SK-N-SH (cell line): ENCODE measurements at regions not wholly inside any gene's neighbourhood (a gene's known extent, or its start where the extent isn't known, plus 50 kb on each side); places are given as distances from the start of the nearest gene placed in this dataset.

Source experiments
- CTCF ChIA-PET: fragments of 300-600, 350-600 bp; formaldehyde crosslinking; extraction: SDS; loops from one replicate; lab custom pipeline; 2021; lab: Yijun Ruan, JAX
- POLR2A ChIA-PET: fragments of 350-600 bp; sonication (Branson Sonifier 250); formaldehyde crosslinking; extraction: SDS; loops from one replicate; lab custom pipeline; 2020; ENCODE audit warnings: antibody characterized with exemption, inconsistent platforms; lab: Yijun Ruan, JAX
- DNase-seq: peaks from one replicate; pipeline ENCODE4 v3.0.0; 2012
- H2AFZ ChIP-seq: fragments of 200-600 bp; sonication (generic); 2 replicates; pipeline ENCODE4 v1.8.1; 2016; ENCODE audit warnings: antibody characterized with exemption, mild to moderate bottlenecking, low read depth
- H3F3A ChIP-seq: fragments of 200-600 bp; sonication (generic); replicated peaks from 2 replicates; pipeline ENCODE3; 2016; ENCODE audit warnings: antibody characterized with exemption, mild to moderate bottlenecking; ENCODE audit not compliant: insufficient read depth
- H3K27ac ChIP-seq, 2 experiments: fragments of 200-500 bp in 1 of 2; fragments of 200-600 bp in 1 of 2; sonication (Bioruptor generic) in 1 of 2; sonication (generic), shearing (Covaris generic) in 1 of 2; 2 replicates each; pipeline versions ENCODE4 v1.5.1 to v1.6.1; 2014 to 2016; ENCODE audit warnings: low read depth in 2 of 2, inconsistent platforms in 1 of 2, low read length in 1 of 2, mild to moderate bottlenecking in 1 of 2, mixed read lengths in 1 of 2
- H3K27me3 ChIP-seq: fragments of 200-600 bp; sonication (generic), shearing (Covaris generic); 2 replicates; pipeline ENCODE4 v1.6.1; 2016; ENCODE audit warnings: mixed run types; ENCODE audit not compliant: insufficient read depth
- H3K36me3 ChIP-seq, 2 experiments: fragments of 200-500 bp in 1 of 2; fragments of 200-600 bp in 1 of 2; sonication (Bioruptor generic) in 1 of 2; sonication (generic) in 1 of 2; replicated peaks in 1 of 2; 2 replicates each; pipeline versions ENCODE3 to v1.5.1; 2014 to 2016; ENCODE audit warnings: low read length in 1 of 2, mild to moderate bottlenecking in 1 of 2; ENCODE audit not compliant: insufficient read depth in 2 of 2, control insufficient read depth in 1 of 2
- H3K4me1 ChIP-seq, 2 experiments: fragments of 200-500 bp in 1 of 2; fragments of 200-600 bp in 1 of 2; sonication (Bioruptor generic) in 1 of 2; sonication (generic), shearing (Covaris generic) in 1 of 2; 2 replicates each; pipeline versions ENCODE4 v1.5.1 to v1.6.1; 2014 to 2016; ENCODE audit warnings: low read depth in 1 of 2, low read length in 1 of 2, mixed run types in 1 of 2; ENCODE audit not compliant: insufficient read depth in 2 of 2, control insufficient read depth in 1 of 2
- H3K4me2 ChIP-seq: fragments of 200-600 bp; sonication (generic), shearing (Covaris generic); 2 replicates; pipeline ENCODE4 v1.6.1; 2017; ENCODE audit warnings: mixed run types
- H3K4me3 ChIP-seq, 2 experiments: fragments of 200-500 bp in 1 of 2; fragments of 200-600 bp in 1 of 2; sonication (Bioruptor generic) in 1 of 2; sonication (generic), shearing (Covaris generic) in 1 of 2; 2 replicates each; pipeline versions ENCODE4 v1.5.1 to v1.8.1; 2014 to 2016; ENCODE audit warnings: low read depth in 2 of 2, inconsistent platforms in 1 of 2, low read length in 1 of 2, mild to moderate bottlenecking in 1 of 2, mixed read lengths in 1 of 2, moderate library complexity in 1 of 2
- H3K79me2 ChIP-seq: fragments of 200-600 bp; sonication (generic); 2 replicates; pipeline ENCODE4 v1.8.1; 2017; ENCODE audit warnings: mild to moderate bottlenecking; ENCODE audit not compliant: insufficient read depth
- H3K9ac ChIP-seq: fragments of 200-600 bp; sonication (generic); 2 replicates; pipeline ENCODE4 v1.6.1; 2017; ENCODE audit warnings: mixed run types
- H3K9me2 ChIP-seq: fragments of 200-600 bp; sonication (generic); 2 replicates; pipeline ENCODE4 v1.6.1; 2017; ENCODE audit warnings: mixed run types
- H3K9me3 ChIP-seq: fragments of 200-600 bp; sonication (generic); 2 replicates; pipeline ENCODE4 v1.6.1; 2017; ENCODE audit warnings: mixed run types, mild to moderate bottlenecking, moderate library complexity
- H4K20me1 ChIP-seq: fragments of 200-600 bp; sonication (generic); 2 replicates; pipeline ENCODE4 v1.6.1; 2017; ENCODE audit warnings: mild to moderate bottlenecking, mixed run types; ENCODE audit not compliant: insufficient read depth
- CHD2 ChIP-seq: fragments of 150-350 bp; IDR thresholded peaks from 2 replicates; pipeline ENCODE4 v1.6.1; 2018; ENCODE audit warnings: low read length; ENCODE audit not compliant: partially characterized antibody
- ELF1 ChIP-seq: IDR thresholded peaks from 2 replicates; pipeline ENCODE4 v1.4.0; 2012
- FOXJ3 ChIP-seq: sonication (generic); formaldehyde crosslinking; IDR thresholded peaks from 2 replicates; pipeline ENCODE4 v1.5.1; 2020; ENCODE audit warnings: mild to moderate bottlenecking, missing genetic modification reagents
- GABPA ChIP-seq: IDR thresholded peaks from 2 replicates; pipeline ENCODE4 v1.4.0; 2012; ENCODE audit warnings: low read depth, mild to moderate bottlenecking
- GATA2 ChIP-seq: sonication (generic); formaldehyde crosslinking; IDR thresholded peaks from 2 replicates; pipeline ENCODE4 v1.5.0; 2020; ENCODE audit warnings: mild to moderate bottlenecking, missing genetic modification reagents
- MXI1 ChIP-seq: IDR thresholded peaks from 2 replicates; pipeline ENCODE4 v1.6.1; 2012; ENCODE audit warnings: mild to moderate bottlenecking, low read depth, low read length, improper control_type of control experiment
- NFIC ChIP-seq: IDR thresholded peaks from 2 replicates; pipeline ENCODE4 v1.4.0; 2012; ENCODE audit warnings: borderline replicate concordance
- NRF1 ChIP-seq: IDR thresholded peaks from 2 replicates; pipeline ENCODE4 v1.6.1; 2012; ENCODE audit warnings: low read depth, mild to moderate bottlenecking, low read length
- POLR2AphosphoS5 ChIP-seq: IDR thresholded peaks from 2 replicates; pipeline ENCODE4 v1.6.1; 2012; ENCODE audit warnings: low read depth, low read length
- RAD21 ChIP-seq: IDR thresholded peaks from 2 replicates; pipeline ENCODE4 v1.6.1; 2012; ENCODE audit warnings: mild to moderate bottlenecking, low read length
- RCOR1 ChIP-seq: fragments of 150-350 bp; IDR thresholded peaks from 2 replicates; pipeline ENCODE4 v1.6.1; 2017; ENCODE audit warnings: antibody characterized with exemption, low read length
- RFX5 ChIP-seq: IDR thresholded peaks from 2 replicates; pipeline ENCODE4 v1.6.1; 2012; ENCODE audit warnings: mild to moderate bottlenecking, improper control_type of control experiment, low read length
- RXRA ChIP-seq: IDR thresholded peaks from 2 replicates; pipeline ENCODE4 v1.4.0; 2012; ENCODE audit warnings: low read depth, mild to moderate bottlenecking, borderline replicate concordance
- SIN3A ChIP-seq: IDR thresholded peaks from 2 replicates; pipeline ENCODE4 v1.6.1; 2012; ENCODE audit warnings: low read depth, mild to moderate bottlenecking, low read length, moderate library complexity, borderline replicate concordance
- TCF12 ChIP-seq: IDR thresholded peaks from 2 replicates; pipeline ENCODE4 v1.4.0; 2012
- WGBS: methylation state at CpG from one replicate; pipeline ENCODE4 v1.1.6; 2017; ENCODE audit warnings: low lambda C conversion rate; 5-methylcytosine and 5-hydroxymethylcytosine counted together
- TF ChIP-seq, protein P1 (sequence below): IDR thresholded peaks from 2 replicates; pipeline ENCODE4 v1.4.0; 2012; ENCODE audit warnings: low read depth, borderline replicate concordance
- TF ChIP-seq, protein P2 (sequence below): IDR thresholded peaks from 2 replicates; pipeline ENCODE4 v1.4.0; 2012; ENCODE audit warnings: low read depth
- TF ChIP-seq, protein P3 (sequence below): IDR thresholded peaks from 2 replicates; pipeline ENCODE4 v1.6.1; 2012; ENCODE audit warnings: mild to moderate bottlenecking, low read depth, low read length, moderate library complexity
- TF ChIP-seq, protein P4 (sequence below): IDR thresholded peaks from 2 replicates; pipeline ENCODE4 v1.4.0; 2012; ENCODE audit warnings: low read depth, borderline replicate concordance
- TF ChIP-seq, protein P5 (sequence below): fragments of 150-350 bp; IDR thresholded peaks from 2 replicates; pipeline ENCODE4 v1.6.1; 2017; ENCODE audit warnings: antibody characterized with exemption, low read length, low read depth, borderline replicate concordance
- TF ChIP-seq, protein P6 (sequence below): fragments of 150-350 bp; IDR thresholded peaks from 2 replicates; pipeline ENCODE4 v1.6.1; 2016; ENCODE audit warnings: mild to moderate bottlenecking, low read depth, low read length

DNA sequence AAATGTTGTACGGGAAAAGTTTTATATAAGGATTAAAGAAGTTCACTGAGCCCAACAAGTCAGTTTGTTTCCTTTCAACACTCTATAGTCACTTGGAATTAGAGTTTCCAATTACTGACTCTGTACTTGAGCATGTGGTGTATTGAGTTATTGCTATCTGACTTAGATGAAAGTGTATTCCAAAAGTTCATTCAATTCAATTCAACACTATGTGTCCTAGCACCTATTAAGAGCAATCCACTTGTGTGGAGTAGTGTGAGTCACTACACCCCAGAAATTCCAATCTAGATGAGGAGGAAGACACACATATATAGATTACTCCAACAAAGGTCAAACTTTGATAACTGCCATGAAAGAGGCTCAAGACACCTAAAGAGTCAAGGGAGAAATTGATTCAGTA lies 98.2 kb upstream of the SLCO6A1 start:
- Histone ChIP-seq H4K20me1 (no peaks in the 10 kb centered on the region), H3K27me3 (no peaks in the 10 kb centered on the region), H3K4me2 (no peak overlapping the region), H3K9me2 (no peaks in the 10 kb centered on the region), H3K36me3 (no peaks in the 10 kb centered on the region), H3F3A (peaks cover 4% of the 10 kb centered on the region), H3K9ac (no peak overlapping the region), H3K27ac (no peak overlapping the region), H3K4me1 (no peaks in the 10 kb centered on the region; a peak in 1 of 4 replicates), H2AFZ (no peak overlapping the region), H3K79me2 (no peaks in the 10 kb centered on the region), H3K9me3 (no peaks in the 10 kb centered on the region), H3K4me3 (no peak overlapping the region)
- 73% methylated on average over 1 of the region's 1 CpG for WGBS
- CTCF ChIA-PET = no interaction called here
- no peak for DNase-seq
- TF ChIP-seq RXRA (no peak), FOXJ3 (CRISPR knock-in tag) (no peak), TCF12 (no peak), GABPA (no peak)
- TF ChIP-seq, protein P1, sequence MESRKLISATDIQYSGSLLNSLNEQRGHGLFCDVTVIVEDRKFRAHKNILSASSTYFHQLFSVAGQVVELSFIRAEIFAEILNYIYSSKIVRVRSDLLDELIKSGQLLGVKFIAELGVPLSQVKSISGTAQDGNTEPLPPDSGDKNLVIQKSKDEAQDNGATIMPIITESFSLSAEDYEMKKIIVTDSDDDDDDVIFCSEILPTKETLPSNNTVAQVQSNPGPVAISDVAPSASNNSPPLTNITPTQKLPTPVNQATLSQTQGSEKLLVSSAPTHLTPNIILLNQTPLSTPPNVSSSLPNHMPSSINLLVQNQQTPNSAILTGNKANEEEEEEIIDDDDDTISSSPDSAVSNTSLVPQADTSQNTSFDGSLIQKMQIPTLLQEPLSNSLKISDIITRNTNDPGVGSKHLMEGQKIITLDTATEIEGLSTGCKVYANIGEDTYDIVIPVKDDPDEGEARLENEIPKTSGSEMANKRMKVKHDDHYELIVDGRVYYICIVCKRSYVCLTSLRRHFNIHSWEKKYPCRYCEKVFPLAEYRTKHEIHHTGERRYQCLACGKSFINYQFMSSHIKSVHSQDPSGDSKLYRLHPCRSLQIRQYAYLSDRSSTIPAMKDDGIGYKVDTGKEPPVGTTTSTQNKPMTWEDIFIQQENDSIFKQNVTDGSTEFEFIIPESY = no peak
- TF ChIP-seq, protein P2, sequence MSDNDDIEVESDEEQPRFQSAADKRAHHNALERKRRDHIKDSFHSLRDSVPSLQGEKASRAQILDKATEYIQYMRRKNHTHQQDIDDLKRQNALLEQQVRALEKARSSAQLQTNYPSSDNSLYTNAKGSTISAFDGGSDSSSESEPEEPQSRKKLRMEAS = no peak
- TF ChIP-seq, all 33 proteins: peak for 0
- POLR2A ChIA-PET = no interaction called here

DNA sequence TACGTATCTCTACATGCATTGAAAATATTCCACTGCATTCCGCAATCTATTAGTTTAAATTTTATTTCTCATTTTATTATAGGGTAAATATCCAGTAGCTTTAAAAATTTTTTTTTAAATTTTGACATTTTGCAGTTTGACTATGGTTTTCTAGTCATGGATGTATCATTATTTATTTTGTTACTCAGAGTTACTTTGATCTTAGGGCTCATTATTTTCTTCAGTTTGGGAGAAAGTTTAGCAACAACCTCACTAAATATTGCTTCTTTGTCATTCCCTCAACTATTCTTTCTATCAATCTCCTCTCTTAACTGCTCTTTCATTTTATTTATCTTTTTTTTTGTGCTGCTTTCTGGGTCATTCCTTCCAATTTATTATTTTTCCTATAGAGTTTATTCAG lies 100.5 kb upstream of the SLCO6A1 start:
- Histone ChIP-seq H3K9me2 (no peaks in the 10 kb centered on the region), H3K79me2 (no peaks in the 10 kb centered on the region), H3K4me2 (no peak overlapping the region), H3K9me3 (no peaks in the 10 kb centered on the region), H3K4me3 (no peak overlapping the region), H2AFZ (no peak overlapping the region), H3K9ac (no peak overlapping the region), H3K4me1 (no peaks in the 10 kb centered on the region; a peak in 1 of 4 replicates), H4K20me1 (no peaks in the 10 kb centered on the region), H3K27me3 (no peaks in the 10 kb centered on the region), H3K36me3 (no peaks in the 10 kb centered on the region), H3F3A (peaks cover 4% of the 10 kb centered on the region), H3K27ac (no peak overlapping the region)
- CTCF ChIA-PET = no interaction called here
- WGBS = 81% methylated on average over 2 of the region's 2 CpGs
- POLR2A ChIA-PET = no interaction called here
- no peak for DNase-seq
- TF ChIP-seq, protein P2 = no peak
- TF ChIP-seq RAD21 = no peak
- TF ChIP-seq, protein P3, sequence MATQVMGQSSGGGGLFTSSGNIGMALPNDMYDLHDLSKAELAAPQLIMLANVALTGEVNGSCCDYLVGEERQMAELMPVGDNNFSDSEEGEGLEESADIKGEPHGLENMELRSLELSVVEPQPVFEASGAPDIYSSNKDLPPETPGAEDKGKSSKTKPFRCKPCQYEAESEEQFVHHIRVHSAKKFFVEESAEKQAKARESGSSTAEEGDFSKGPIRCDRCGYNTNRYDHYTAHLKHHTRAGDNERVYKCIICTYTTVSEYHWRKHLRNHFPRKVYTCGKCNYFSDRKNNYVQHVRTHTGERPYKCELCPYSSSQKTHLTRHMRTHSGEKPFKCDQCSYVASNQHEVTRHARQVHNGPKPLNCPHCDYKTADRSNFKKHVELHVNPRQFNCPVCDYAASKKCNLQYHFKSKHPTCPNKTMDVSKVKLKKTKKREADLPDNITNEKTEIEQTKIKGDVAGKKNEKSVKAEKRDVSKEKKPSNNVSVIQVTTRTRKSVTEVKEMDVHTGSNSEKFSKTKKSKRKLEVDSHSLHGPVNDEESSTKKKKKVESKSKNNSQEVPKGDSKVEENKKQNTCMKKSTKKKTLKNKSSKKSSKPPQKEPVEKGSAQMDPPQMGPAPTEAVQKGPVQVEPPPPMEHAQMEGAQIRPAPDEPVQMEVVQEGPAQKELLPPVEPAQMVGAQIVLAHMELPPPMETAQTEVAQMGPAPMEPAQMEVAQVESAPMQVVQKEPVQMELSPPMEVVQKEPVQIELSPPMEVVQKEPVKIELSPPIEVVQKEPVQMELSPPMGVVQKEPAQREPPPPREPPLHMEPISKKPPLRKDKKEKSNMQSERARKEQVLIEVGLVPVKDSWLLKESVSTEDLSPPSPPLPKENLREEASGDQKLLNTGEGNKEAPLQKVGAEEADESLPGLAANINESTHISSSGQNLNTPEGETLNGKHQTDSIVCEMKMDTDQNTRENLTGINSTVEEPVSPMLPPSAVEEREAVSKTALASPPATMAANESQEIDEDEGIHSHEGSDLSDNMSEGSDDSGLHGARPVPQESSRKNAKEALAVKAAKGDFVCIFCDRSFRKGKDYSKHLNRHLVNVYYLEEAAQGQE = no peak
- TF ChIP-seq, protein P4, sequence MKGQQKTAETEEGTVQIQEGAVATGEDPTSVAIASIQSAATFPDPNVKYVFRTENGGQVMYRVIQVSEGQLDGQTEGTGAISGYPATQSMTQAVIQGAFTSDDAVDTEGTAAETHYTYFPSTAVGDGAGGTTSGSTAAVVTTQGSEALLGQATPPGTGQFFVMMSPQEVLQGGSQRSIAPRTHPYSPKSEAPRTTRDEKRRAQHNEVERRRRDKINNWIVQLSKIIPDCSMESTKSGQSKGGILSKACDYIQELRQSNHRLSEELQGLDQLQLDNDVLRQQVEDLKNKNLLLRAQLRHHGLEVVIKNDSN = no peak
- TF ChIP-seq, protein P5, sequence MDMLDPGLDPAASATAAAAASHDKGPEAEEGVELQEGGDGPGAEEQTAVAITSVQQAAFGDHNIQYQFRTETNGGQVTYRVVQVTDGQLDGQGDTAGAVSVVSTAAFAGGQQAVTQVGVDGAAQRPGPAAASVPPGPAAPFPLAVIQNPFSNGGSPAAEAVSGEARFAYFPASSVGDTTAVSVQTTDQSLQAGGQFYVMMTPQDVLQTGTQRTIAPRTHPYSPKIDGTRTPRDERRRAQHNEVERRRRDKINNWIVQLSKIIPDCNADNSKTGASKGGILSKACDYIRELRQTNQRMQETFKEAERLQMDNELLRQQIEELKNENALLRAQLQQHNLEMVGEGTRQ = no peak
- TF ChIP-seq RFX5 = no peak
- TF ChIP-seq ELF1 = no peak
- no peak for TF ChIP-seq SIN3A
- no peak for TF ChIP-seq GATA2
- TF ChIP-seq, protein P6, sequence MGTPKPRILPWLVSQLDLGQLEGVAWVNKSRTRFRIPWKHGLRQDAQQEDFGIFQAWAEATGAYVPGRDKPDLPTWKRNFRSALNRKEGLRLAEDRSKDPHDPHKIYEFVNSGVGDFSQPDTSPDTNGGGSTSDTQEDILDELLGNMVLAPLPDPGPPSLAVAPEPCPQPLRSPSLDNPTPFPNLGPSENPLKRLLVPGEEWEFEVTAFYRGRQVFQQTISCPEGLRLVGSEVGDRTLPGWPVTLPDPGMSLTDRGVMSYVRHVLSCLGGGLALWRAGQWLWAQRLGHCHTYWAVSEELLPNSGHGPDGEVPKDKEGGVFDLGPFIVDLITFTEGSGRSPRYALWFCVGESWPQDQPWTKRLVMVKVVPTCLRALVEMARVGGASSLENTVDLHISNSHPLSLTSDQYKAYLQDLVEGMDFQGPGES = no peak
- no peak for TF ChIP-seq NFIC
- TF ChIP-seq CHD2 = no peak
- no peak for TF ChIP-seq MXI1
- no peak for TF ChIP-seq POLR2AphosphoS5
- TF ChIP-seq GABPA = no peak
- TF ChIP-seq RCOR1 = no peak
- TF ChIP-seq NRF1 = no peak
